Iris pigment epithelial cell (primary cell): ENCODE measurements at regions not wholly inside any gene's neighbourhood (a gene's known extent, or its start where the extent isn't known, plus 50 kb on each side); places are given as distances from the start of the nearest gene placed in this dataset.

Experiments used
- DNase-seq: peaks from one replicate; pipeline ENCODE4 v3.0.0-alpha.2; 2011; ENCODE audit warnings: low read depth

DNA sequence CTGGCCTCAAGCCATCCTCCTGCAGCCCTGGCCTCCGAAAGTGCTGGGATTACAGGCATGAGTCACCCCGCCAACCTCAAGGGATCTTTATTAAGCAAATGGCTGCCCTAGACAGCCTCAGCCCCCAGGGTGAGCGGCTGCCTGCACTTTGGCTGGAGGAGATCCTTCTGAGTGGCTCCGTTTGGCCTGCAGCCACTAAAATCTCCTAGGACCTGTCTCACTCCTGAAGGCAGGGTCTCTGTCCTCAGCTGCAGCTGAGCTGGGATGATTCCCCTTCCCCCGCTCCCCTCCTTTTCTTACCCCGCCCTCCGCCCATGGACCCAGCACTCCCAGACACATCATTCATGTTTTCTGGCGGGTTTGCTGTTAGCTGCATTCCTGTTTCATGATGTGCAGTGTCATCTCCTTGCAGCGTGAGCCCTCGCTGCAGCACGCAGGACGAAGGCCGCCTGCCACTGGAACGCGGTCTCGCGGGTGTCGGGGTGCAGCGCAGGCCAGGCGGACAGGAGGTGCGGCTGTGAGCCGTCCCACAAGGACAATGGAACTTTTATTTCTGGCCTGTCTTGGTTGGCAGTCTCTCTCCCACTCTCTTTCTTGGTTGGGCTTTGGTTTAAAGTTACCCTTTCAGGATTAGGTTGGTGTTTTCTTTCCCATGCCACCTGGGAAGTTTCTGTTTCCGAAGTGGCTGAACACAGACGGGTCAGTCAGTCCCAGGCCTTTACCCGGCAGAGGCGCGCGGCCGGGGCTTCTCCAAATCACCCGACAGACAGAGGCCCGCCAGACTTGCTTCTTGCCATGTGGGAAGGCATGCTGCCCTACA lies 137.1 kb downstream of the FOXD1 start:
- peak; percentile 81 for DNase-seq

DNA sequence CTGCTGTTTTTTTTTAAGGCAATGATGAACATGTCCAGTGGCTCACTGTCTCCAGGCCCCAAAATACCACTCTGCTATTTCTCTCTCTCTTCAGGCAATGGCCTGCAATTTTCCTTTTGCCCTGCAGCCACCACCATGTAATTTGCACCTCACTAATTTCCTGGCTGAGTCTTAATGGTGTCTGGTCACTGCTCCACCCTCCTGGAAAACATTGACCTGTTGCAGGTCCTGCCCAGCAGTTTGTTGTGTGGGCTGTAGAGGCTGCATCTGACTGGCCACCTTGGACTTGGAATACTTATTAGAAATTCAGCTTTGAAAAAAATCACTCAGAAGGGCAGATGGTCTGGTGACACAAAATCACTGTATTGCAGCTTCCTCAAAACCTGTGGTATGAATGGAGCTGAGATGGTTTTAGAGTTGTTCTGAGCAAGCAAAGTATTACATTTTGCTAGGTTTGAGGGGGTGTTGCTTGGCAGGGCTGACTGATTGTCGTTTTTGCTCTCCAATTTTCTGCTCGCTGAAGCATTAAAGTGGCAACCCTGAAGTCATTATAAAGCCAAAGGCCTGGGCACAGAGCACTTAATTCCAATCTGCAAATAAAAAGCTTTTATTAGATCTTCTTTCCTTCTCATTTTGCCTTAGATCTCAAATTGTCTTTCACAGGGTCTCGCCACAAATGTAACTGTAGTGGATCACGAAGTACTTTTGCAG lies 134.8 kb downstream of the TMEM174 start:
- DNase-seq, result no peak

DNA sequence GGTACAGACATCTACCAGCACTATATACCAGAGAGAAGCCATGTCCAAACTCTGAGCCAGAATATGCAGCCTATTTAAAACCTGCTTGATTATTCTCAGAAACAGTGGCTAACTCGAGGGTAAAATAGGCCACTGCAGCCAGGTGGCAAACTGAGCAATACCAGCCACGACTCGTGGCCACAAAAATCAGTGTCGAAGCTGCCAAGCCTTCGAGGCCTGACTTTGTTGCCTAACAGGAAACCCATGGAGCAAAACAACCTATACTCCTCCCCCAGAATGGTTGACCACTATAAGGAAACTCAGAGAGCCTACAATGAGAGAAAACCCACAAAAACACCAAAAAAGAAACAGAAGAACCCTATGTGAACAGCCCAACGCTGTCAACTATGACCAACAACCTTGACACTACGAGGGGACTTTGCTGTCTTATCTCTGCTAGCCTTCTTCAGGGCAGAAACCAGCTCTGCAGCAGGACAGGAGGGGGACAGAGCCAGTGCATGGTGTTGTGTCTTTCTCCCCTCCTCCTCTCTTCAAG lies 133.8 kb downstream of the TMEM174 start:
- DNase-seq, result no peak

GRCh38 chr5:73306078-73306719 lies 133.2 kb downstream of the TMEM174 start:
- DNase-seq, result no peak

- no peak for DNase-seq
These were observed 132.4 kb downstream of the TMEM174 start for GRCh38 chr5:73305386-73305785.

DNA sequence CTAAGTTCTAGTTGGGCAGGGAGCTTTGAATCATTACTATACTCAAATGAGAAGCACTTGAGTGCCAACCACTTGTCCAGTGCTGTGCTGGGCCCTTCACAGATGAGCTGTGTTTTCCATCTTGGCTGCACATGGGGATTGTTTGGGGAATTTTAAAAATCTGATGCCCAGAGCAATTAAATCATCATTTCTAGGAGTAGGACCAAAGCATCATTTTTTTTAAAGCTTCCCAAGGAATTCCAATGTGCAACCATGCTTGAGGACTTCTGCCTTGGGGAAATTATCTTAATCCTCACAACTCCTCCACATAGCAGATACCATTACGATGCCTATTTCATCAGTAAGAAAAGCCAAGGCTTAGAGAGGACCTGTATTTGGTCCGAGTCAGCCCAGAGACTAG lies 131.4 kb downstream of the TMEM174 start:
- DNase-seq, result no peak

DNA sequence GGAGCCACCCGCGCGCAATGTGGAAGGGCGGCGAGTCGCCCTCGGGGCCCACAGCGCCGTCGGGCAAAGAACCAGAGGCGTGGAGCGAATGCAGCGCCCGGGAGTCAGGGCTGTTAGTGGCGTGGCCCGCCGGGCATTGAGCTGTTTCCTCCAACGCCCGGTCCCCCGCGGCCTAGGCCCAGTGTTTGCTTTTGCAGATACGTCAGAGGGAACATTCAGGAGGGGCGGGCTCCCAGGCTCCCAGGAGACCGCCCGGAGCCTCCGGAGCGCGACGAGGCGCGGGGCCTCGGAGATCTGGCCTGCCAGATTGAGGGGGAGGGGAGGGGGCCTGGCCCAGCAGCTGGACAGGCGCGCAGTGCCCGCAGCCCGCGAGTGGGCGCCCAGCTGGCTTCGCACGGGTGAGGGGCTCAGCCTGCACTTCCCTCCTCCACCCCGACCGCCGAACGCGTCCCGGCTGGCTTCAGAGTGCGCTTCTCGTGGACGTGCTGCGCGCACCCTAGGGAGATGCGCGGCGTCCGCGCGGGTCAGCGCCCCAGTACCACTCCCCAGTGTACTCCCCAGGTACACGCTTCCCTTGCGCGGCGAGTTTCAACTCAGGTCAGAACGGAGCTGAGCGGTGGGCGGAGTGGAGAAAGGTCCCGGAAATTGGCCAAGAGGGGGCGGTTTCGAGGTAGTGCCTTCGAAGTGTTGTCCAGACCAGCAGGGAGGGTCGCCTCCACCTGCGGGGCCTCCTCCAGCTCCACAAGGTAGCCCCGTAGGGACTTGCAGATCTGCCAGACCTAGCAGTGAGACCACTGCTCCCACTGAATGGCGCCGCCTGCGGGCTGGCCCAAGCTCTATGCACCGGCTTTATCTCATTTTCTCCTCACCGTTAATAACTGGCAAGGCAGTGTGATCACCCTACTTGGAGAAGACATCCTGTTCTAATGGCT lies 130.4 kb downstream of the TMEM174 start:
- no peak for DNase-seq

DNA sequence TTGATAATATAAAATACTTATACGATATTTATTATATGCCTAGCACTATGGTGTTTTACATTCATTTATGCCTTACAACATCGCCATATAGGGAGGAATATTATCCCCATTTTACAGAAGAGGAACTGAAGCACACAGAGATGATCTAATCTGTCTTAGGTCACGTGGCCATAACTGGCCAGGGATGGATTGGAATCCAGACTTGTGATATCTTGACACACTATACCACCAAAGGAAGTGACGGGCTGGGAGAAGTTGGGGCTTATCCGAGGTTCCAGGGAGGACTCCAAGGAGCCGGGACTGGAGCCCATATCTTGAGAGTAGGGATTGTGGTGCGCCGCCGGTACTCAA lies 129.8 kb downstream of the TMEM174 start:
- no peak for DNase-seq

DNA sequence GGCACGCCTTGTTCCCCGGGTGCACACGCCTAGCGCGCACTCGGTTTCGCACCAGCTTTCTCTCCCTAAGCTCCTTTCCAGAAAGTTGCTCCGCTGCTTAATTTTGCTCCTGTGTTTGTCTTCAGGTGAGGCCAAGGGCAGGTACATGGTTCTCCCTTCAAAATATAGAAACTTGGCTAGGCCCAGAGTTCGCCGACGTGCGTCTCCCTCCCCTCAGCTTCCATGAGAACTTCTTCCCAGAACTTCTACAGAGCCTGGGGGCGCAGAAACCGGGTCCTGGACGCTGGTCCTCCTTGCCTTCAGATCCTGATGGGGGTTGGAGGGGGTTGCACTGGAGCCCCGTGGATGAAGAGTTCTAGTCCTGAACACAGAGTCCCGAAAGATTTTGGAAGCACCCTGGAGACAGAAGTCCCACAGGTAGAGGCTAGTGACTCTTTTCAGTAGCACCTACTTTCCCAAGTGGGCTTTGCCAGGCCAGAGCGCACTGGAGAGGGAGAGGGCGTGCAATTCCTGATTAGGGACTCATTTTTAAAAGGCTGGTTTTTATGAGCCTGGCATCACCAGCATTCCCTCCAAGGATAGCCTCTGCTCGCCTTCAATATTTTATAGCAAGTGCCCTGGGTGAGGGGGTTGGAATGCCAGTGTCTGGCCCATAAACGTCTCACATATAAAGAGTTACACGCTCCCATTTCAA lies 128.4 kb downstream of the TMEM174 start:
- no peak for DNase-seq

GRCh38 chr5:73300337-73301207 lies 127.6 kb downstream of the TMEM174 start:
- no peak for DNase-seq

DNA sequence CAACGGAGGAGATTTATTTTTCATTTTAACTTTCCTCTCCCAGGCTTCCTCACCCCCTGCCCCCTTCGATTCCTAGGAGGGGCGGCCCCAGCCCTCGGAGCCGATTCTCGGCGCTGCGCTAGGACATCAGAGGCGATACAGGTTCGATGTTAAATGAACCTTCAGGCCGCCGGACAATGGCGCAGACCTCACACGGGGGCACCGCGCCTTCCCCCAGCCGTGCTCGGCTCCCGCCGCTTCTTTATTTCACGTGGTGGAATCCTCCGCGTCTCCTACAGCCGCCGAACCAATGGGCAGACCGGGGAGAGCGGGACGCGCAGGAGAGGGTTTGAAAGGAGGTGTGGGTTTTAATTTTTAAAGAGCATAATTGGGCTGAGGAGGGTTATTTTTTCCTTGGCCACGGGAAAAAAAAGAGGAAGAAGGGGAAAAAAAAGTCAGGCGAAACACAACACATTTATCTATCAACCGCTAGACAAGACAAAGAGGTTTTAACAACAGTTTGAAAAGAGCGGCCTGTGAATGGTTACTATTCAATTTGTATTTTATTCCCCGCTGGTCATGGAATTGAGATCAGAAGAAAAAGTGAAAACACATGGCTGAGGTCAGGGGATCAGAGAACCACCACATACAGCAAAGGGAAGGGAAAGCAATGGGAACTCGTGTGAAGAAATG lies 126.8 kb downstream of the TMEM174 start:
- DNase-seq, result no peak

GRCh38 chr5:73298772-73299630 lies 126.0 kb downstream of the TMEM174 start:
- DNase-seq, result peak; percentile 57

GRCh38 chr5:73298251-73298771 lies 125.3 kb downstream of the TMEM174 start:
- DNase-seq, result no peak

- no peak for DNase-seq
These were observed 124.4 kb downstream of the TMEM174 start for GRCh38 chr5:73297430-73297829.

- peak; percentile 78 for DNase-seq
These were observed 123.8 kb downstream of the TMEM174 start for GRCh38 chr5:73296772-73297171.

- no peak for DNase-seq
These were observed 122.9 kb downstream of the TMEM174 start for GRCh38 chr5:73295921-73296320.

DNA sequence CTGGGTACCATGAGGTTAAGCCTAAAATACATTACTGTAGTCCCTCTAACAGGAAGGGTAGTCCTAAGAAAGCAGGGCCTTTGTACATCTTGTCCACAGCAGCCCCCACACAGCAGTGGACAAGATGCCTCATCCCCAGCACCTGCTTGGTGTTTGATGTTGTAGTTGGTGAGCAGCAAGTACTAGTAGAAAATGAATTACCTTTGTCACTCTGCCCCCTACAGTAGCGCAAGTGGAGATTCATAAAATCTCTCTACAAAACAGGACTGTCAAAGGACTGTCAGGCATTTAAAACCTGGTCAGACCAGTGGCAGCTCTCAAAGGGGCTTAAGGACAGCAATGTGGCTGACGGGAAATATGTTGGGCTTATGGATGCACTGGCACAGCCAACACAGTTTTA lies 122.5 kb downstream of the TMEM174 start:
- no peak for DNase-seq

DNA sequence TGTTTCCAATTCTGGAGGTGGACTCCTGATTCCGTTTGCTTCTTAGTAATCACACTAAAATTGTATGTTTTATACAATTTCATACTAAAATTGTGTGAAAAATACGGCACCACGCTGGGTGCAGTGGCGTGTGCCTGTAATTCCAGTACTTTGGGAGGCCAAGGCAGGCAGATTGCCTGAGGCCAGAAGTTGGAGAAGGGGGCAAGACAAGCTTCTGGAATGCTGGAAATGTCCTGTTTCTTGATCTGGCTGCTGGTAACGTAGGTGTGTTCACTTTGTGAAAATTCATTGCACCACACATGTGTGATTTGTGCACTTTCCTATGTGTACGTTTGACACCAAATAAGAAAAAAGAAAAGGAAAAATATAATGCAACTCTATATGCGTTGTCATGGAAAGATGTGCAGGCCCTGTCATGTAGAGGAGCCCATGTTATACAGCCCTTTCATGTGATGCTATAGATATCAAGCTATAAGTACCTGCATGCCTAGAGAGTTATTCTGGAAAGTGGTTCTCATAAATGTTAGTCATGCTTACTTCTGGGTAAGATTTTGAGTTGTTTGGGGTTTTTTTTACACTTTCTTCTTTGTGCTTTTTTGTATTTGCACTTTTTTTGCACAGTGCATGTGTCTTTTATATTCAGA lies 119.9 kb downstream of the TMEM174 start:
- DNase-seq, result no peak
